ENCODE measurements at regions not wholly inside any gene's neighbourhood (a gene's known extent, or its start where the extent isn't known, plus 50 kb on each side); places are given as distances from the start of the nearest gene placed in this dataset.

GRCh38 chr17:77620282-77620681 is 338.2 kb upstream of the TNRC6C start:
- TF ChIP-seq CTCF (conservative IDR thresholded peaks at IDR 0.05) (no peak), EZH2 (IDR thresholded peaks at IDR 0.05; ENCODE audit: low read depth) (no peak)
